Putamen (tissue), 1 donor: ENCODE measurements at regions not wholly inside any gene's neighbourhood (a gene's known extent, or its start where the extent isn't known, plus 50 kb on each side); places are given as distances from the start of the nearest gene placed in this dataset.
"Not testable (repeated sequence)": the region's sequence is repeated elsewhere in the genome, so short reads cannot be mapped to it uniquely, and the experiment has no call there.

Experiments used
- DNase-seq: peaks from one replicate; pipeline ENCODE4 v3.0.0-alpha.2; 2016; ENCODE audit warnings: low spot score

GRCh38 chr7:46139079-46139478 lies 218.0 kb upstream of the IGFBP3 start:
- DNase-seq: no peak

- DNase-seq: no peak
Observed at GRCh38 chr7:46137725-46138124, 216.7 kb upstream of the IGFBP3 start.

GRCh38 chr7:46135557-46135956 lies 214.5 kb upstream of the IGFBP3 start:
- no peak for DNase-seq

- no peak for DNase-seq
Observed at GRCh38 chr7:46134795-46135194, 213.7 kb upstream of the IGFBP3 start.

- DNase-seq: no peak
Observed at GRCh38 chr7:46134385-46134784, 213.3 kb upstream of the IGFBP3 start.

- no peak for DNase-seq
Observed at GRCh38 chr7:46133751-46134150, 212.7 kb upstream of the IGFBP3 start.

- no peak for DNase-seq
Observed at GRCh38 chr7:46133072-46133471, 212.0 kb upstream of the IGFBP3 start.

GRCh38 chr7:46131916-46132795 lies 211.1 kb upstream of the IGFBP3 start:
- DNase-seq: no peak

- DNase-seq: no peak
Observed at GRCh38 chr7:46129831-46130230, 208.8 kb upstream of the IGFBP3 start.

GRCh38 chr7:46127814-46128213 lies 206.7 kb upstream of the IGFBP3 start:
- no peak for DNase-seq

- no peak for DNase-seq
Observed at GRCh38 chr7:46126675-46127300, 205.7 kb upstream of the IGFBP3 start.

- DNase-seq: no peak
Observed at GRCh38 chr7:46123756-46124343, 202.8 kb upstream of the IGFBP3 start.

- DNase-seq: no peak
Observed at GRCh38 chr7:46115410-46115809, 194.3 kb upstream of the IGFBP3 start.

GRCh38 chr7:46109437-46109836 lies 188.4 kb upstream of the IGFBP3 start:
- no peak for DNase-seq

- DNase-seq: no peak
Observed at GRCh38 chr7:46108272-46108671, 187.2 kb upstream of the IGFBP3 start.

- DNase-seq: no peak
Observed at GRCh38 chr7:46107610-46108217, 186.6 kb upstream of the IGFBP3 start.

GRCh38 chr7:46100521-46100920 lies 179.4 kb upstream of the IGFBP3 start:
- DNase-seq: no peak

GRCh38 chr7:46099076-46099475 lies 178.0 kb upstream of the IGFBP3 start:
- no peak for DNase-seq

GRCh38 chr7:46091071-46091470 lies 170.0 kb upstream of the IGFBP3 start:
- DNase-seq: no peak

- DNase-seq: no peak
Observed at GRCh38 chr7:46089281-46089680, 168.2 kb upstream of the IGFBP3 start.

GRCh38 chr7:46088486-46088885 lies 167.4 kb upstream of the IGFBP3 start:
- not testable (repeated sequence) for DNase-seq

GRCh38 chr7:46080595-46081159 lies 159.6 kb upstream of the IGFBP3 start:
- no peak for DNase-seq
